Rectal smooth muscle tissue (tissue), 1 donor: ENCODE measurements at regions not wholly inside any gene's neighbourhood (a gene's known extent, or its start where the extent isn't known, plus 50 kb on each side); places are given as distances from the start of the nearest gene placed in this dataset.

ENCODE experiments used
- H3K27ac ChIP-seq: one replicate; pipeline ENCODE4 v1.7.0; 2013; ENCODE audit warnings: low read depth, low read length, inconsistent platforms
- H3K27me3 ChIP-seq: one replicate; pipeline ENCODE4 v1.7.0; 2013; ENCODE audit warnings: low read length; ENCODE audit not compliant: control insufficient read depth, insufficient read depth
- H3K36me3 ChIP-seq: one replicate; pipeline ENCODE4 v1.7.0; 2013; ENCODE audit warnings: low read length; ENCODE audit not compliant: control insufficient read depth, insufficient read depth
- H3K4me1 ChIP-seq: one replicate; pipeline ENCODE4 v1.7.0; 2013; ENCODE audit warnings: low read length; ENCODE audit not compliant: control insufficient read depth, insufficient read depth
- H3K4me3 ChIP-seq: one replicate; pipeline ENCODE4 v1.7.0; 2013; ENCODE audit warnings: low read length
- H3K9ac ChIP-seq: one replicate; pipeline ENCODE4 v1.7.0; 2013; ENCODE audit warnings: low read length

- H3K27ac ChIP-seq: no peak overlapping the region
- no peaks in the 10 kb centered on the region for H3K36me3 ChIP-seq
- H3K9ac ChIP-seq: no peak overlapping the region
- peaks cover 5% of the 10 kb centered on the region for H3K4me1 ChIP-seq
- H3K4me3 ChIP-seq: no peak overlapping the region
- H3K27me3 ChIP-seq: no peaks in the 10 kb centered on the region
Measured at GRCh38 chr12:19707948-19708409, 268.7 kb downstream of the AEBP2 start.

- Histone ChIP-seq H3K27me3 (no peaks in the 10 kb centered on the region), H3K36me3 (no peaks in the 10 kb centered on the region), H3K27ac (no peak overlapping the region), H3K9ac (no peak overlapping the region), H3K4me3 (no peak overlapping the region), H3K4me1 (peaks cover 5% of the 10 kb centered on the region)
Measured at GRCh38 chr12:19709889-19710288, 270.6 kb downstream of the AEBP2 start.

- no peak overlapping the region for H3K4me3 ChIP-seq
- no peak overlapping the region for H3K9ac ChIP-seq
- H3K27ac ChIP-seq: peak overlapping the region; percentile 44
- H3K27me3 ChIP-seq: no peaks in the 10 kb centered on the region
- no peaks in the 10 kb centered on the region for H3K36me3 ChIP-seq
- H3K4me1 ChIP-seq: peaks cover 5% of the 10 kb centered on the region
Measured at GRCh38 chr12:19710811-19711793, 271.8 kb downstream of the AEBP2 start.

DNA sequence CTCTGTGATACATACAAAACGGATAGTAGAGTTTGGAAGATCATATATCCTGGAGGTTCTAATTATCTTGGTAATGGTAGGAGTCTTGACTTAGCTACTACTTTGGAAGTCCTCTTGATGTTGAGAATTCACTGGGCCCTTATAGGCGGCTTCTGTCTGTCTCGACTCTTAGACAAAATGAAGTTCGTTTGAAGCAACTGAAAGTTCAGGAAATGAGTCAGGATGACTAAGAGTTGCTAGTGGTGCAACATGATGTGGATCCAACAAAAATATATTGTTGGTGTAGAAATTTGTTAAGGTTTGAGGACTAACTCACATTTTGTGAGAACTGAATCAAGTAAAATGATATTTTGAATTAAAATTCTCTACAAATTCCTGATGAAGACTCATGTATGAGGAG lies 272.7 kb downstream of the AEBP2 start:
- Histone ChIP-seq H3K9ac (no peak overlapping the region), H3K4me3 (no peak overlapping the region), H3K36me3 (no peaks in the 10 kb centered on the region), H3K4me1 (peaks cover 5% of the 10 kb centered on the region), H3K27me3 (no peaks in the 10 kb centered on the region), H3K27ac (no peak overlapping the region)

GRCh38 chr12:19718401-19718800 lies 279.1 kb downstream of the AEBP2 start:
- H3K9ac ChIP-seq: no peak overlapping the region

DNA sequence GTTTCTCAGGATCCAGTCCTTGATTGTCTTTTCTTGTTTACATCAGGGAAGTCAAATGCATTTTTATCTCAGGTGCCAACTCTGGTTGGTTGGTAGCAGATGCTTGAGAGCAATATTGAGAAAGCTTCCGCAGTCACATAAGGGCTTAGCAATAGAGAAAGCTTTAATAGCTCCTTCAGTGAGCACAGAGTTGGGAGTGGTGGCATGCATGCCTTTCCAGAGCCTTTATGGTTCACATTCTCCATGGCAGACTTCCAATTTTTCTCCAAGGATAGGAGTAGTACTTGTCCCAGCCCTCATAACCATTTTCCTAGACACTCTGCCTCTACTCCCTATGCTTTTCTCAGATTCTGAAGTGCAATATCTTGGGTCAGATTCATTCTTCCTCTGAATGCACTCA lies 280.4 kb downstream of the AEBP2 start:
- no peak overlapping the region for H3K27ac ChIP-seq
- H3K36me3 ChIP-seq: no peaks in the 10 kb centered on the region
- no peak overlapping the region for H3K4me3 ChIP-seq
- no peaks in the 10 kb centered on the region for H3K4me1 ChIP-seq
- H3K9ac ChIP-seq: no peak overlapping the region
- no peaks in the 10 kb centered on the region for H3K27me3 ChIP-seq

More at GRCh38 chr12:19718401-19718800, 279.1 kb downstream of the AEBP2 start:
- Histone ChIP-seq H3K27ac (no peak overlapping the region), H3K4me1 (no peaks in the 10 kb centered on the region), H3K36me3 (no peaks in the 10 kb centered on the region), H3K4me3 (no peak overlapping the region), H3K27me3 (no peaks in the 10 kb centered on the region)

- H3K4me1 ChIP-seq: no peaks in the 10 kb centered on the region
- H3K27ac ChIP-seq: no peak overlapping the region
- H3K9ac ChIP-seq: no peak overlapping the region
Measured at GRCh38 chr12:19726122-19726521, 286.8 kb downstream of the AEBP2 start.

GRCh38 chr12:19726592-19726991 lies 287.3 kb downstream of the AEBP2 start:
- H3K36me3 ChIP-seq: no peaks in the 10 kb centered on the region
- no peaks in the 10 kb centered on the region for H3K27me3 ChIP-seq
- no peaks in the 10 kb centered on the region for H3K4me1 ChIP-seq
- H3K27ac ChIP-seq: no peak overlapping the region
- H3K4me3 ChIP-seq: no peak overlapping the region
- no peak overlapping the region for H3K9ac ChIP-seq

More at GRCh38 chr12:19726122-19726521, 286.8 kb downstream of the AEBP2 start:
- Histone ChIP-seq H3K27me3 (no peaks in the 10 kb centered on the region), H3K4me3 (no peak overlapping the region), H3K36me3 (no peaks in the 10 kb centered on the region)

DNA sequence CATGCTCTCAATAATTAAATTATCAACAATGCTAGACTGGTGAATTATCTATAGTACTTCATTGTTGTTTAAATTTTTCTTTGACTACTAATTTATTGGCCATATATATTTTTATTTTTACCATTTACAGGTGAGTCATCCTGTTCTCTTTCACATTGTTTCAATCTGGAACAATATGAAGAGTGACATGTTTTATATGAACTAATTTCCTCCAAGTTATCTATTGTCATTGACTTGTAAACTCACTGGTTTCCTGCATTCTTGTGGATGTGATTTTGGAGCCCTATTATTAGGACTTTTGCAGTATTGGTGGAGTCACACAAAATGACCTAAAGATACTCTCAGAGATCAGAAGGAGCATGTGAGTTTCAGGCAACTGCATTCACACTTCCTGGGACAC lies 297.7 kb downstream of the AEBP2 start:
- no peaks in the 10 kb centered on the region for H3K36me3 ChIP-seq
- no peak overlapping the region for H3K27ac ChIP-seq
- H3K9ac ChIP-seq: no peak overlapping the region
- no peak overlapping the region for H3K4me3 ChIP-seq
- no peaks in the 10 kb centered on the region for H3K27me3 ChIP-seq
- H3K4me1 ChIP-seq: peaks cover 15% of the 10 kb centered on the region

GRCh38 chr12:19739195-19739776 lies 300.0 kb downstream of the AEBP2 start:
- Histone ChIP-seq H3K27ac (no peak overlapping the region), H3K9ac (no peak overlapping the region), H3K36me3 (no peaks in the 10 kb centered on the region), H3K4me3 (no peak overlapping the region), H3K4me1 (peaks cover 15% of the 10 kb centered on the region), H3K27me3 (no peaks in the 10 kb centered on the region)

DNA sequence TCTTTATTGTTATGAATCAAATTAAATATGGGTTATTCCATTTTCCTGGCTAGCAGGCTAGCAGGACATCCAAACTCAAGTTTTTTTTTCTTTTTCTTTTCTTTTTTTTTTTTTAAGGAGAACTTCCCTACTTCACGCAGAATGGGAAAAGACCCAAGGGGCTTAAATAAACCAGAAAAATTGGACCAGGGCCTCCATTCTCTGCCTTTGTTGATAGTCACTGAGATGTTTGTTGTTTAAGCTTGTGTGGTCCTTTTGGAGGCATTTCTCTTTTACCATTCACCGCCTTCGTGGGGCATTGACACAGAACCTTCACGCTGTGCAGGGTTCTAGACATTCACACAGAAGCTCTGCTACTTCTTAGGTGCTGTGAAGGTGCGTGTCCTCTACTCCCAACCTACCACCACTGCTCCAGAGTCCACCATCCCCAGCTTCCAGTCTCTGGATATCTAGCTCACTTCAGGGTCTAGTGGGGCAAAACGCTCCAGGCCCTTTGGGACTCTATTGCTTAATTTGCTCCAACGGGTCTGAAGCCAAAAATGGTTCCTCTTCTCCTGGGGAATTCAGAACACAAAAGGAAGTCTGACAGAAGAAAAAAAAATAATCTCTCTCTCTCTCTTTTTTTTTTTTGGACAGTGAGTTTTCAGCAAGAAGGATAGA lies 301.3 kb downstream of the AEBP2 start:
- no peaks in the 10 kb centered on the region for H3K27me3 ChIP-seq
- no peaks in the 10 kb centered on the region for H3K36me3 ChIP-seq
- peaks cover 15% of the 10 kb centered on the region for H3K4me1 ChIP-seq
- peak overlapping the region; percentile 18 for H3K27ac ChIP-seq
- no peak overlapping the region for H3K4me3 ChIP-seq
- no peak overlapping the region for H3K9ac ChIP-seq

- no peaks in the 10 kb centered on the region for H3K27me3 ChIP-seq
- no peaks in the 10 kb centered on the region for H3K36me3 ChIP-seq
- no peak overlapping the region for H3K4me3 ChIP-seq
- peak overlapping the region; percentile 18 for H3K27ac ChIP-seq
- no peak overlapping the region for H3K9ac ChIP-seq
- H3K4me1 ChIP-seq: peaks cover 15% of the 10 kb centered on the region
Measured at GRCh38 chr12:19741132-19741489, 301.8 kb downstream of the AEBP2 start.
